ENCODE measurements at regions not wholly inside any gene's neighbourhood (a gene's known extent, or its start where the extent isn't known, plus 50 kb on each side); places are given as distances from the start of the nearest gene placed in this dataset.
"Not testable (repeated sequence)": the region's sequence is repeated elsewhere in the genome, so short reads cannot be mapped to it uniquely, and the experiment has no call there.

GRCh38 chr16:26464576-26465266 lies 602.0 kb upstream of the C16orf82 start:
- in situ Hi-C loops (cut with HindIII; ENCODE audit: low sequenced_read_pairs), result no loop called here
- H3K4me3 ChIP-seq (ENCODE audit: low read depth, low read length), result no peak overlapping the region
- no peak for DNase-seq (ENCODE audit: low read depth, low spot score)
- TF ChIP-seq, protein P1, sequence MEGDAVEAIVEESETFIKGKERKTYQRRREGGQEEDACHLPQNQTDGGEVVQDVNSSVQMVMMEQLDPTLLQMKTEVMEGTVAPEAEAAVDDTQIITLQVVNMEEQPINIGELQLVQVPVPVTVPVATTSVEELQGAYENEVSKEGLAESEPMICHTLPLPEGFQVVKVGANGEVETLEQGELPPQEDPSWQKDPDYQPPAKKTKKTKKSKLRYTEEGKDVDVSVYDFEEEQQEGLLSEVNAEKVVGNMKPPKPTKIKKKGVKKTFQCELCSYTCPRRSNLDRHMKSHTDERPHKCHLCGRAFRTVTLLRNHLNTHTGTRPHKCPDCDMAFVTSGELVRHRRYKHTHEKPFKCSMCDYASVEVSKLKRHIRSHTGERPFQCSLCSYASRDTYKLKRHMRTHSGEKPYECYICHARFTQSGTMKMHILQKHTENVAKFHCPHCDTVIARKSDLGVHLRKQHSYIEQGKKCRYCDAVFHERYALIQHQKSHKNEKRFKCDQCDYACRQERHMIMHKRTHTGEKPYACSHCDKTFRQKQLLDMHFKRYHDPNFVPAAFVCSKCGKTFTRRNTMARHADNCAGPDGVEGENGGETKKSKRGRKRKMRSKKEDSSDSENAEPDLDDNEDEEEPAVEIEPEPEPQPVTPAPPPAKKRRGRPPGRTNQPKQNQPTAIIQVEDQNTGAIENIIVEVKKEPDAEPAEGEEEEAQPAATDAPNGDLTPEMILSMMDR (IDR thresholded peaks at IDR 0.05; ENCODE audit: low read depth, low read length), result no peak

GRCh38 chr16:26474405-26474804 lies 592.3 kb upstream of the C16orf82 start:
- H3K4me3 ChIP-seq (ENCODE audit: low read depth, low read length); DNase-seq (ENCODE audit: low read depth, low spot score); in situ Hi-C loops (cut with HindIII; ENCODE audit: low sequenced_read_pairs): not testable (repeated sequence)

- TF ChIP-seq, protein P1 (IDR thresholded peaks at IDR 0.05; ENCODE audit: low read depth, low read length), result no peak
- in situ Hi-C loops (cut with HindIII; ENCODE audit: low sequenced_read_pairs), result no loop called here
- DNase-seq (ENCODE audit: low read depth, low spot score), result no peak
- H3K4me3 ChIP-seq (ENCODE audit: low read depth, low read length), result no peak overlapping the region
Observed at GRCh38 chr16:26475596-26475995, 591.1 kb upstream of the C16orf82 start.

DNA sequence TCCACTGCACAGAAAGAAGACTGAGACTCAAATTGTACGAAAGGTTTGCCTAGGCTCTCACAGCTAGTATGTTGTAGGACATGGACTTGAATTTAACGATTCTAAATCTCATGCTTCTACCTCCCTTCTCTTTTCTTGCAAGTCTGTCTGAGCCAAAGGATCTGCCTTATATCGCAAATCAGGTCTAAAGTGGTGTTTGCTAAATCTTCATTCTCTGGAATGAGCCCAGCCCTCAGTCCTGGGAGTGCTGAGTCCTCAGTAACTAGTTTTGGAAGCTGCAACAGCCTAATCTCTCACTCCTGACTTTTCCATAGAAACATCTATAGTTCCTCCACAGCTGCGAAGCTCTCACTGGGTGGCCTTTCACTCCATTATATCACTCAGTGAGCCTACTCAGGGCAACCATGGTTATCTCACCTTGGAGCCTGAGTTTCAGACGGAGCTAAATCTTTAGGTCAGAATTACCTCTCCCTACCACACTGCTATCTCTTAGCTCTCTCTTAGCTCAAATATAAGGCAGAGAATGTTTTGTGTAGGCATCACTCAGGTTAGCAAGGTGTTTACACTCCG lies 575.5 kb upstream of the C16orf82 start:
- no peak for DNase-seq (ENCODE audit: low read depth, low spot score)
- in situ Hi-C loops (cut with HindIII; ENCODE audit: low sequenced_read_pairs), result no loop called here

GRCh38 chr16:26491962-26492361 lies 574.8 kb upstream of the C16orf82 start:
- in situ Hi-C loops (cut with HindIII; ENCODE audit: low sequenced_read_pairs), result no loop called here
- TF ChIP-seq, protein P1 (IDR thresholded peaks at IDR 0.05; ENCODE audit: low read depth, low read length), result no peak
- DNase-seq (ENCODE audit: low read depth, low spot score), result no peak
- no peak overlapping the region for H3K4me3 ChIP-seq (ENCODE audit: low read depth, low read length)

More for the DNA sequence above, 575.5 kb upstream of the C16orf82 start:
- TF ChIP-seq, protein P1 (IDR thresholded peaks at IDR 0.05; ENCODE audit: low read depth, low read length), result no peak
- H3K4me3 ChIP-seq (ENCODE audit: low read depth, low read length), result no peak overlapping the region

- DNase-seq (ENCODE audit: low read depth, low spot score), result no peak
- in situ Hi-C loops (cut with HindIII; ENCODE audit: low sequenced_read_pairs), result no loop called here
- TF ChIP-seq, protein P1 (IDR thresholded peaks at IDR 0.05; ENCODE audit: low read depth, low read length), result no peak
- no peak overlapping the region for H3K4me3 ChIP-seq (ENCODE audit: low read depth, low read length)
Observed at GRCh38 chr16:26493751-26494150, 573.0 kb upstream of the C16orf82 start.

DNA sequence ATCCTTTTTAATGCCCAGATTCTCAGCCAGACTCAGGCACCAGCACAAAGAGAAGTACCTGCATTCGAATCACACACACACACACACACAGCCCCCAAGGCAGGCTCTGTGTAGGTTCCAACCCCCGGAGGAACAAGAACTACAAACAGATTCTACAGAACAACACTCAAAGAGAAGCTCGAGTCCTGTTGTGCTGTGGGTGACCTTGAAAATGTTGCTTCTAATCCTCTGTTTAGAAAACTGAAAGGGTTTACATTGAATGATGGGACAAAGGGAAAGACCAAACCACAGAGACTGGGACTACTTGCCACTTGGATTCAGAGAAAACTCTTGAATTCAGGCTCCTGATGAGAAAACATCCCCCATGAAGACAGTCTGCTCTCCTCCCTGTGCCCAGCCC lies 568.8 kb upstream of the C16orf82 start:
- no peak for DNase-seq (ENCODE audit: low read depth, low spot score)
- in situ Hi-C loops (cut with HindIII; ENCODE audit: low sequenced_read_pairs), result no loop called here
- TF ChIP-seq, protein P1 (IDR thresholded peaks at IDR 0.05; ENCODE audit: low read depth, low read length), result no peak
- no peak overlapping the region for H3K4me3 ChIP-seq (ENCODE audit: low read depth, low read length)

All from astrocyte of the spinal cord (primary cell).